PC-9 (cell line): ENCODE measurements at regions not wholly inside any gene's neighbourhood (a gene's known extent, or its start where the extent isn't known, plus 50 kb on each side); places are given as distances from the start of the nearest gene placed in this dataset.

Experiments used
- BruUV-seq: library from RNA; stranded (reverse); fragments of 400-500 nt; replicated peaks from 2 replicates; lab custom pipeline; 2021; lab: Mats Ljungman, UMichigan
- CTCF ChIA-PET: fragments of 300-600 bp; sonication (Branson Sonifier 250); formaldehyde crosslinking; loops from one replicate; lab custom pipeline; 2022; ENCODE audit warnings: antibody characterized with exemption; lab: Charles Lee
- POLR2A ChIA-PET: fragments of 300-600 bp; sonication (Branson Sonifier 250); formaldehyde crosslinking; loops from one replicate; lab custom pipeline; 2022; ENCODE audit warnings: antibody characterized with exemption; ENCODE audit not compliant: unreplicated experiment; lab: Charles Lee
- DNase-seq, 2 experiments: peaks; one replicate each; pipeline versions ENCODE4 v3.0.0 to v3.0.0-alpha.2; 2015 to 2022; ENCODE audit warnings: mixed read lengths in 1 of 2
- H2AFZ ChIP-seq: fragments of 200-600 bp; sonication (generic); 2 replicates; pipeline ENCODE4 v1.8.1; 2017; ENCODE audit warnings: antibody characterized with exemption
- H3F3A ChIP-seq: fragments of 200-600 bp; sonication (generic); 2 replicates; pipeline ENCODE4 v1.8.1; 2017; ENCODE audit warnings: antibody characterized with exemption, mild to moderate bottlenecking, low read depth; ENCODE audit not compliant: insufficient read depth
- H3K27ac ChIP-seq: fragments of 200-600 bp; sonication (generic); 2 replicates; pipeline ENCODE4 v1.6.1; 2016; ENCODE audit warnings: mixed run types
- H3K27me3 ChIP-seq: fragments of 200-600 bp; sonication (generic); 2 replicates; pipeline ENCODE4 v1.6.1; 2016; ENCODE audit warnings: low read depth, mixed run types; ENCODE audit not compliant: insufficient read depth
- H3K36me3 ChIP-seq: fragments of 200-600 bp; sonication (generic); 2 replicates; pipeline ENCODE4 v1.6.1; 2016; ENCODE audit warnings: low read depth, mixed run types
- H3K4me1 ChIP-seq: fragments of 200-600 bp; sonication (generic); replicated peaks from 2 replicates; pipeline ENCODE4 v1.6.1; 2016; ENCODE audit warnings: mixed run types; ENCODE audit not compliant: insufficient read depth
- H3K4me2 ChIP-seq: fragments of 200-600 bp; sonication (generic); 2 replicates; pipeline ENCODE4 v1.6.1; 2017; ENCODE audit warnings: mixed run types
- H3K4me3 ChIP-seq: fragments of 200-600 bp; sonication (generic); 2 replicates; pipeline ENCODE4 v1.6.1; 2016; ENCODE audit warnings: mixed run types
- H3K79me2 ChIP-seq: fragments of 200-600 bp; sonication (generic); 2 replicates; pipeline ENCODE4 v1.6.1; 2017; ENCODE audit warnings: low read depth, mixed run types
- H3K9me2 ChIP-seq: fragments of 200-600 bp; sonication (generic); 2 replicates; pipeline ENCODE4 v1.8.1; 2017; ENCODE audit warnings: mild to moderate bottlenecking; ENCODE audit not compliant: insufficient read depth
- H3K9me3 ChIP-seq: fragments of 200-600 bp; sonication (generic); 2 replicates; pipeline ENCODE4 v1.8.1; 2016; ENCODE audit warnings: low read depth; ENCODE audit not compliant: insufficient read depth
- H4K20me1 ChIP-seq: fragments of 200-600 bp; sonication (generic); 2 replicates; pipeline ENCODE4 v1.8.1; 2017; ENCODE audit not compliant: insufficient read depth
- CTCF ChIP-seq: fragments of 200-600 bp; sonication (generic); conservative IDR thresholded peaks from 2 replicates; pipeline ENCODE4 v1.6.1; 2017; ENCODE audit warnings: mixed run types, antibody characterized with exemption, mild to moderate bottlenecking, moderate library complexity
- EZH2 ChIP-seq: fragments of 200-600 bp; sonication (generic); IDR thresholded peaks from 2 replicates; pipeline ENCODE4 v1.8.0; 2017; ENCODE audit warnings: antibody characterized with exemption, low read depth
- intact Hi-C: fragments of 100-400 bp; cut with micrococcal nuclease; formaldehyde crosslinking; loops from one replicate; pipeline ENCODE4 v1.10.0; 2022; ENCODE audit not compliant: unreplicated experiment

DNA sequence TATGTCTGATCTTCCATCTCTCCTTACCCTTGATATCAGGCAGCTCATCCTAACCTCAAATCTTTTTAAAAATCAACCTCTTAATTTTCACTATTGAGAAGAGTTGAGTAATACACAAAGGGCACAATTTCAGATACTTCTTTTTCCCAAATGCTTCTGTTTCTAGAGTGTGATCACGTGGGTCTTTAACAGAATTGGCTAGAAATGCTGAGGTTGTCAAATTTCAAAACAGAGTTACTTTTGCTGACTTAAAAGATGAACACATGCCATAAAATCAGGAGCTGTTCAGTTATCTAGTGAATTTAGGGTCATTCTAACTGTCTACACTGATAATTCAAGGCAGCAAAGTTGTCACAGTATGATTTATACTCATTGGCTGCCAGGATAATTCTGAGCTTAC, 63.6 kb upstream of the NGF start:
- DNase-seq = no peak
- H4K20me1 ChIP-seq = no peaks in the 10 kb centered on the region
- no peaks in the 10 kb centered on the region for H3K9me2 ChIP-seq
- no peak overlapping the region for H2AFZ ChIP-seq
- CTCF ChIA-PET = no interaction called here
- TF ChIP-seq CTCF (no peak), EZH2 (no peak)
- H3K4me3 ChIP-seq = no peak overlapping the region
- no peaks in the 10 kb centered on the region for H3K4me1 ChIP-seq
- H3K27ac ChIP-seq = no peak overlapping the region
- intact Hi-C loops = no loop called here
- H3F3A ChIP-seq = no peaks in the 10 kb centered on the region
- no peaks in the 10 kb centered on the region for H3K27me3 ChIP-seq
- no peaks in the 10 kb centered on the region for H3K79me2 ChIP-seq
- POLR2A ChIA-PET = no interaction called here
- H3K9me3 ChIP-seq = no peaks in the 10 kb centered on the region
- H3K36me3 ChIP-seq = no peaks in the 10 kb centered on the region
- BruUV-seq = no TSS peak
- H3K4me2 ChIP-seq = no peak overlapping the region

GRCh38 chr1:115400891-115401290, 62.8 kb upstream of the NGF start:
- intact Hi-C loops = no loop called here
- no peak overlapping the region for H3K4me2 ChIP-seq
- no peak for TF ChIP-seq CTCF
- TF ChIP-seq EZH2 = no peak
- ChIA-PET POLR2A (interaction anchor here (0.6 to 0.7 kb wide), 2 partner anchors 67 to 314 kb away, joined by 6 to 12 read pairs; no protein-coding TSS in a partner anchor), CTCF (no interaction called here)
- no peak overlapping the region for H3K27ac ChIP-seq
- H3K9me2 ChIP-seq = no peaks in the 10 kb centered on the region
- H3K79me2 ChIP-seq = no peaks in the 10 kb centered on the region
- no peaks in the 10 kb centered on the region for H3K4me1 ChIP-seq
- no peaks in the 10 kb centered on the region for H3K36me3 ChIP-seq
- BruUV-seq = no TSS peak
- H3K9me3 ChIP-seq = no peaks in the 10 kb centered on the region; the same call in 1 of the 2 replicates
- H2AFZ ChIP-seq = no peak overlapping the region
- no peak for DNase-seq
- no peaks in the 10 kb centered on the region for H4K20me1 ChIP-seq
- H3K27me3 ChIP-seq = no peaks in the 10 kb centered on the region
- H3K4me3 ChIP-seq = no peak overlapping the region
- no peaks in the 10 kb centered on the region for H3F3A ChIP-seq

- H2AFZ ChIP-seq = no peak overlapping the region
- ChIA-PET CTCF (no interaction called here), POLR2A (interaction anchor here (0.7 kb wide), 1 partner anchor 315 kb away, joined by 6 read pairs; no protein-coding TSS in a partner anchor)
- TF ChIP-seq EZH2 (no peak), CTCF (no peak)
- H3K27me3 ChIP-seq = no peaks in the 10 kb centered on the region
- H3K27ac ChIP-seq = no peak overlapping the region
- no peaks in the 10 kb centered on the region for H3K4me1 ChIP-seq
- H3K79me2 ChIP-seq = no peaks in the 10 kb centered on the region
- H3F3A ChIP-seq = no peaks in the 10 kb centered on the region
- no peak overlapping the region for H3K4me2 ChIP-seq
- no peaks in the 10 kb centered on the region for H3K36me3 ChIP-seq
- no peaks in the 10 kb centered on the region for H4K20me1 ChIP-seq
- DNase-seq = no peak
- BruUV-seq = no TSS peak
- H3K9me3 ChIP-seq = no peaks in the 10 kb centered on the region; the same call in 1 of the 2 replicates
- H3K4me3 ChIP-seq = no peak overlapping the region
- no peaks in the 10 kb centered on the region for H3K9me2 ChIP-seq
- intact Hi-C loops = no loop called here
These were observed 62.4 kb upstream of the NGF start for GRCh38 chr1:115400426-115400825.
